PC-3 (cell line): ENCODE measurements at regions not wholly inside any gene's neighbourhood (a gene's known extent, or its start where the extent isn't known, plus 50 kb on each side); places are given as distances from the start of the nearest gene placed in this dataset.

Source experiments
- EZH2 ChIP-seq: fragments of 300-600 bp; sonication (generic); IDR thresholded peaks from one replicate; pipeline ENCODE4 v1.6.1; 2017; ENCODE audit warnings: antibody characterized with exemption, mild to moderate bottlenecking, low read length; ENCODE audit not compliant: unreplicated experiment
- TF ChIP-seq, protein P1 (sequence below): fragments of 300-600 bp; sonication (generic); conservative IDR thresholded peaks from 2 replicates; pipeline ENCODE4 v1.5.1; 2017; ENCODE audit warnings: antibody characterized with exemption, low read depth, mild to moderate bottlenecking, low read length

- TF ChIP-seq, protein P1, sequence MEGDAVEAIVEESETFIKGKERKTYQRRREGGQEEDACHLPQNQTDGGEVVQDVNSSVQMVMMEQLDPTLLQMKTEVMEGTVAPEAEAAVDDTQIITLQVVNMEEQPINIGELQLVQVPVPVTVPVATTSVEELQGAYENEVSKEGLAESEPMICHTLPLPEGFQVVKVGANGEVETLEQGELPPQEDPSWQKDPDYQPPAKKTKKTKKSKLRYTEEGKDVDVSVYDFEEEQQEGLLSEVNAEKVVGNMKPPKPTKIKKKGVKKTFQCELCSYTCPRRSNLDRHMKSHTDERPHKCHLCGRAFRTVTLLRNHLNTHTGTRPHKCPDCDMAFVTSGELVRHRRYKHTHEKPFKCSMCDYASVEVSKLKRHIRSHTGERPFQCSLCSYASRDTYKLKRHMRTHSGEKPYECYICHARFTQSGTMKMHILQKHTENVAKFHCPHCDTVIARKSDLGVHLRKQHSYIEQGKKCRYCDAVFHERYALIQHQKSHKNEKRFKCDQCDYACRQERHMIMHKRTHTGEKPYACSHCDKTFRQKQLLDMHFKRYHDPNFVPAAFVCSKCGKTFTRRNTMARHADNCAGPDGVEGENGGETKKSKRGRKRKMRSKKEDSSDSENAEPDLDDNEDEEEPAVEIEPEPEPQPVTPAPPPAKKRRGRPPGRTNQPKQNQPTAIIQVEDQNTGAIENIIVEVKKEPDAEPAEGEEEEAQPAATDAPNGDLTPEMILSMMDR = no peak
- TF ChIP-seq EZH2 = no peak
Observed at GRCh38 chr3:151983538-151983937, 110.1 kb downstream of the SUCNR1 start.
